A673 (cell line): ENCODE measurements at regions not wholly inside any gene's neighbourhood (a gene's known extent, or its start where the extent isn't known, plus 50 kb on each side); places are given as distances from the start of the nearest gene placed in this dataset.

Source experiments
- BruUV-seq: library from RNA; stranded (reverse); fragments of 400-500 nt; replicated peaks from 2 replicates; lab custom pipeline; 2021; lab: Mats Ljungman, UMichigan
- CTCF ChIA-PET: fragments of 300-600 bp; sonication (Branson Sonifier 250); formaldehyde crosslinking; loops from one replicate; lab custom pipeline; 2022; ENCODE audit warnings: antibody characterized with exemption; lab: Charles Lee
- POLR2A ChIA-PET: fragments of 300-600 bp; sonication (Branson Sonifier 250); formaldehyde crosslinking; loops from one replicate; lab custom pipeline; 2022; ENCODE audit warnings: antibody characterized with exemption; ENCODE audit not compliant: low non-redundant PET; lab: Charles Lee
- DNase-seq: peaks from one replicate; pipeline ENCODE4 v3.0.0-alpha.2; 2015; ENCODE audit warnings: low spot score
- H3K27ac ChIP-seq: fragments of 200-600 bp; sonication (generic); 2 replicates; pipeline ENCODE4 v1.5.1; 2016; ENCODE audit warnings: mixed run types, low read depth, mild to moderate bottlenecking, mixed read lengths, antibody characterized with exemption, low read length; ENCODE audit not compliant: poor library complexity, severe bottlenecking
- H3K27me3 ChIP-seq: fragments of 200-600 bp; sonication (generic); replicated peaks from 2 replicates; pipeline ENCODE4 v1.6.1; 2017; ENCODE audit warnings: mixed run types, low read depth, mild to moderate bottlenecking, mixed read lengths, antibody characterized with exemption, low read length; ENCODE audit not compliant: insufficient read depth, poor library complexity
- H3K36me3 ChIP-seq: fragments of 200-600 bp; sonication (generic); 2 replicates; pipeline ENCODE4 v1.6.1; 2016; ENCODE audit warnings: mixed run types, mild to moderate bottlenecking, mixed read lengths, antibody characterized with exemption, low read length; ENCODE audit not compliant: insufficient read depth, poor library complexity, severe bottlenecking
- H3K4me1 ChIP-seq: fragments of 200-600 bp; sonication (generic); 2 replicates; pipeline ENCODE4 v1.6.1; 2017; ENCODE audit warnings: mixed run types, mild to moderate bottlenecking, mixed read lengths, antibody characterized with exemption, low read length; ENCODE audit not compliant: insufficient read depth, poor library complexity, severe bottlenecking
- H3K4me3 ChIP-seq: fragments of 200-600 bp; sonication (generic); 2 replicates; pipeline ENCODE4 v1.5.1; 2016; ENCODE audit warnings: low read depth, mixed run types, mild to moderate bottlenecking, mixed read lengths, low read length; ENCODE audit not compliant: poor library complexity, severe bottlenecking
- H3K9me3 ChIP-seq: fragments of 200-600 bp; sonication (generic); 2 replicates; pipeline ENCODE4 v1.6.1; 2016; ENCODE audit warnings: mixed run types, low read depth, mild to moderate bottlenecking, mixed read lengths, antibody characterized with exemption, low read length; ENCODE audit not compliant: poor library complexity, severe bottlenecking
- CTCF ChIP-seq: fragments of 300-800, 200-600 bp; sonication (generic); conservative IDR thresholded peaks from 2 replicates; pipeline ENCODE4 v1.5.1; 2017; ENCODE audit warnings: low read depth, mild to moderate bottlenecking, antibody characterized with exemption, low read length, moderate library complexity, mixed read lengths
- EZH2 ChIP-seq: fragments of 200-600 bp; sonication (generic); IDR thresholded peaks from 2 replicates; pipeline ENCODE4 v1.6.1; 2017; ENCODE audit warnings: borderline replicate concordance, low read depth, mild to moderate bottlenecking, mixed read lengths, antibody characterized with exemption, low read length; ENCODE audit not compliant: poor library complexity, severe bottlenecking
- intact Hi-C: fragments of 100-400 bp; cut with micrococcal nuclease; formaldehyde crosslinking; loops from one replicate; pipeline ENCODE4 v1.10.0; 2022; ENCODE audit not compliant: unreplicated experiment

- CTCF ChIA-PET = no interaction called here
- TF ChIP-seq CTCF (no peak), EZH2 (no peak)
Measured at GRCh38 chr12:75564852-75565251, 53.4 kb upstream of the KRR1 start.

GRCh38 chr12:75564398-75564797, 53.0 kb upstream of the KRR1 start:
- no peak for DNase-seq
- Histone ChIP-seq H3K4me3 (no peak overlapping the region), H3K36me3 (no peaks in the 10 kb centered on the region), H3K27me3 (no peaks in the 10 kb centered on the region), H3K4me1 (no peaks in the 10 kb centered on the region), H3K27ac (no peak overlapping the region), H3K9me3 (peaks cover 10% of the 10 kb centered on the region)
- CTCF ChIA-PET = no interaction called here
- no TSS peak for BruUV-seq
- intact Hi-C loops = no loop called here
- POLR2A ChIA-PET = no interaction called here
- TF ChIP-seq CTCF (no peak), EZH2 (no peak)

More at GRCh38 chr12:75564852-75565251, 53.4 kb upstream of the KRR1 start:
- Histone ChIP-seq H3K27ac (no peak overlapping the region), H3K4me3 (no peak overlapping the region), H3K9me3 (peaks cover 10% of the 10 kb centered on the region), H3K4me1 (no peaks in the 10 kb centered on the region), H3K27me3 (no peaks in the 10 kb centered on the region), H3K36me3 (no peaks in the 10 kb centered on the region)
- intact Hi-C loops = no loop called here
- no peak for DNase-seq
- BruUV-seq = no TSS peak
- POLR2A ChIA-PET = no interaction called here

GRCh38 chr12:75563351-75563750, 51.9 kb upstream of the KRR1 start:
- no peak overlapping the region for H3K27ac ChIP-seq
- TF ChIP-seq CTCF (no peak), EZH2 (no peak)
- no peak for DNase-seq
- no peaks in the 10 kb centered on the region for H3K27me3 ChIP-seq
- intact Hi-C loops = no loop called here
- peaks cover 10% of the 10 kb centered on the region for H3K9me3 ChIP-seq
- H3K36me3 ChIP-seq = no peaks in the 10 kb centered on the region
- no peaks in the 10 kb centered on the region for H3K4me1 ChIP-seq
- ChIA-PET POLR2A (no interaction called here), CTCF (no interaction called here)
- no TSS peak for BruUV-seq
- H3K4me3 ChIP-seq = no peak overlapping the region
